Prostate gland (tissue), 2 donors: ENCODE measurements at regions not wholly inside any gene's neighbourhood (a gene's known extent, or its start where the extent isn't known, plus 50 kb on each side); places are given as distances from the start of the nearest gene placed in this dataset.

Source experiments
- POLR2A ChIP-seq: fragments of 450-650 bp; IDR thresholded peaks from one replicate; pipeline ENCODE4 v1.6.1; 2016; ENCODE audit warnings: antibody characterized with exemption, mild to moderate bottlenecking
- POLR2AphosphoS5 ChIP-seq: sonication (generic); formaldehyde crosslinking; IDR thresholded peaks from one replicate; pipeline ENCODE4 v1.6.1; 2017; ENCODE audit warnings: antibody characterized with exemption
- TF ChIP-seq, protein P1 (sequence below), 4 experiments: fragments of 200-600 bp in 2 of 4; fragments of 450-650 bp in 2 of 4; sonication (generic) in 2 of 4; IDR thresholded peaks; 1 replicate in 3 of 4; 2 replicates in 1 of 4; pipeline ENCODE4 v1.5.1; 2016 to 2019; ENCODE audit warnings: antibody characterized with exemption in 4 of 4, mild to moderate bottlenecking in 2 of 4, moderate library complexity in 2 of 4

DNA sequence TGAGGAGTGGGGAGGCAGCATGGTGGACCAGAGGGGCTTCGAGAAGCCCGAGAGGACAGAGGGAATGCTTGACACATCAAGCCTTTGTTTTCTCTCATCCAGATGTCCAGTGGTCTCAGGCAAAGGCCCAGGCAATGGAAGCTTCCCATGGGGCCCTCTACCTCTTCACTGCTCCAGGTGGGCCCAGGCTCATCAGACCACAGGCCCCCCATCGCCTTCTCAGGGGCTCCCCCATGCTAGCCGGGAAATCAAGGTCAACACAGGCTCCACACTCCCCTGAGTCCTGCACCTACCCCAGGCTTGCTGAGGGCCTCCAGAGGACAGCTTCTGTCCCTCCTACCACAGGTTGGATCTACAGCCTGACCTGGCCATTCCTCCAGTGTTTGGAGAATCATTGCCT, 157.5 kb downstream of the CHST1 start:
- no peak for TF ChIP-seq POLR2A
- TF ChIP-seq, protein P1, sequence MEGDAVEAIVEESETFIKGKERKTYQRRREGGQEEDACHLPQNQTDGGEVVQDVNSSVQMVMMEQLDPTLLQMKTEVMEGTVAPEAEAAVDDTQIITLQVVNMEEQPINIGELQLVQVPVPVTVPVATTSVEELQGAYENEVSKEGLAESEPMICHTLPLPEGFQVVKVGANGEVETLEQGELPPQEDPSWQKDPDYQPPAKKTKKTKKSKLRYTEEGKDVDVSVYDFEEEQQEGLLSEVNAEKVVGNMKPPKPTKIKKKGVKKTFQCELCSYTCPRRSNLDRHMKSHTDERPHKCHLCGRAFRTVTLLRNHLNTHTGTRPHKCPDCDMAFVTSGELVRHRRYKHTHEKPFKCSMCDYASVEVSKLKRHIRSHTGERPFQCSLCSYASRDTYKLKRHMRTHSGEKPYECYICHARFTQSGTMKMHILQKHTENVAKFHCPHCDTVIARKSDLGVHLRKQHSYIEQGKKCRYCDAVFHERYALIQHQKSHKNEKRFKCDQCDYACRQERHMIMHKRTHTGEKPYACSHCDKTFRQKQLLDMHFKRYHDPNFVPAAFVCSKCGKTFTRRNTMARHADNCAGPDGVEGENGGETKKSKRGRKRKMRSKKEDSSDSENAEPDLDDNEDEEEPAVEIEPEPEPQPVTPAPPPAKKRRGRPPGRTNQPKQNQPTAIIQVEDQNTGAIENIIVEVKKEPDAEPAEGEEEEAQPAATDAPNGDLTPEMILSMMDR (IDR thresholded peaks at IDR 0.05), result no peak
- TF ChIP-seq POLR2AphosphoS5, result no peak
